Gastrocnemius medialis (tissue), 4 donors: ENCODE measurements at regions not wholly inside any gene's neighbourhood (a gene's known extent, or its start where the extent isn't known, plus 50 kb on each side); places are given as distances from the start of the nearest gene placed in this dataset.

Source experiments
- ATAC-seq, 2 donors: fragments of 150-250 bp; one replicate each; pipeline ENCODE4 v1.9.1; 2016
- DNase-seq, 2 donors: peaks; one replicate each; pipeline ENCODE4 v3.0.0-alpha.2; 2019
- H3K27ac ChIP-seq, 4 donors: fragments of 200-600 bp; sonication (generic); 1 replicate in 1 of 4; 2 replicates in 3 of 4; pipeline ENCODE4 v1.5.1; 2016 to 2018; ENCODE audit warnings: mild to moderate bottlenecking in 2 of 4, moderate library complexity in 1 of 4
- H3K27me3 ChIP-seq, 3 donors: fragments of 200-600 bp; sonication (generic) in 2 of 3; 1 replicate in 1 of 3; 2 replicates in 2 of 3; pipeline versions ENCODE4 v1.5.1 to v1.6.0; 2016 to 2019; ENCODE audit warnings: mild to moderate bottlenecking in 1 of 3, moderate library complexity in 1 of 3
- H3K36me3 ChIP-seq, 2 donors: fragments of 200-600 bp; sonication (generic) in 1 of 2; one replicate each; pipeline ENCODE4 v1.5.1; 2017 to 2018
- H3K4me1 ChIP-seq, 2 donors: fragments of 200-600 bp; sonication (generic) in 1 of 2; one replicate each; pipeline ENCODE4 v1.5.1; 2016 to 2017; ENCODE audit warnings: mild to moderate bottlenecking in 2 of 2
- H3K4me3 ChIP-seq, 4 donors: fragments of 200-600 bp; sonication (generic) in 3 of 4; 1 replicate in 1 of 4; 2 replicates in 3 of 4; pipeline ENCODE4 v1.5.1; 2016 to 2019; ENCODE audit warnings: mild to moderate bottlenecking in 2 of 4
- H3K9me3 ChIP-seq, 3 donors: fragments of 200-600 bp; sonication (generic) in 2 of 3; 1 replicate in 1 of 3; 2 replicates in 2 of 3; pipeline ENCODE4 v1.5.1; 2016 to 2019
- POLR2A ChIP-seq, 2 donors: fragments of 450-650 bp; IDR thresholded peaks; one replicate each; pipeline ENCODE4 v1.6.1; 2017; ENCODE audit warnings: antibody characterized with exemption in 2 of 2, mild to moderate bottlenecking in 2 of 2, moderate library complexity in 2 of 2
- in situ Hi-C, 4 donors: fragments of 200-750 bp; cut with MboI; loops; one replicate each; pipeline versions ENCODE4 v1.15.0 to v1.8.0; 2017; ENCODE audit warnings: low sequenced_read_pairs in 4 of 4
- intact Hi-C: fragments of 100-400 bp; cut with DNase I; formaldehyde crosslinking; loops from one replicate; pipeline ENCODE4 v1.15.1; 2023; ENCODE audit warnings: low total_unique reads
- TF ChIP-seq, protein P1 (sequence below), 5 experiments: fragments of 450-650 bp in 3 of 5; fragments of 200-600 bp in 2 of 5; sonication (generic) in 2 of 5; IDR thresholded peaks in 4 of 5; conservative IDR thresholded peaks in 1 of 5; 1 replicate in 4 of 5; 2 replicates in 1 of 5; pipeline ENCODE4 v1.5.1; 2016 to 2019; ENCODE audit warnings: antibody characterized with exemption in 5 of 5, mild to moderate bottlenecking in 3 of 5, moderate library complexity in 3 of 5

DNA sequence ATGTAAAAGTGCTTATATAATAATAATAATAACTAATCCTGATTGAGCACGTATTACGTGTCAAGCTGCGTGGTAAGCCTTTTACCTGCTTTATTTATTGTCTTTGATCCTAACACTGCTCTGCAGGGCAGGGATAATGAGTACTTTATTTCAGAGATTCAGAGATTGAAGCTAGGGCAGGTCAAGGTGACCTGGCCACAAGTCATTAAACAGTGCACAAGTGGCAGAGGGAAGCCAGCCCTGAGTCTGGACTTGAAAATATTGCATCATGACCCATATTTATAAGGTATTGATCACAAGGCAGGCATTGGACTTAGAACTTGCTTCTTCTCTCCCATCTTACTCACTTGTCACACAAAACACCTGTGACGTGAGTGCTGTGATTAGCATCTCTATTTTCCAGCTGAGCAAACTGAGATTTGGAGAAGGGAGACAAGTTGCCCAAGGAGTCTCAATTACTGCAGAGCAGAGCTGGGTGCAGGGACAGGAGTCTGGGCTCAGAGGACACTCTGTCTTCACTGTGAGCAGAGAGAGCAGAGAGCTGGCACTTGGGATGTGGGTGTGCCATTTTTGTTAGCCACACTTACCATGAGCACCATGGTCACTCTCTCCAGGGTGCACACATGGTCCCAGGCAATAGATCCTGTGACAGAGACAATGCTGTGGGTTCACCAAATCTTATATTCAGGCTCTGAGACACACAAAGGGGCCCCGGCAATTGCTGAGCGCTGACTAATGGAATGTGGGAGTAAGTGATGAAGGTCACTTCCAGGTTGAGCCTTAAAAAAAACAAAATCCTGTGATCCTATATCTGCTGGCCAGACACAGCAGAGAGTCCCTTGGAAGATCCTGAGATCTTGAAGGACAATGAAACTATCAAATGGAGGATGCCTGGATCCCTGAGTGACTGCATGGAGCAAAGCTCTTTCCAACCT, 113.2 kb upstream of the MED13L start:
- intact Hi-C loops (no loop called here), in situ Hi-C loops (no loop called here)
- TF ChIP-seq POLR2A (IDR thresholded peaks at IDR 0.05) = no peak
- TF ChIP-seq, protein P1, sequence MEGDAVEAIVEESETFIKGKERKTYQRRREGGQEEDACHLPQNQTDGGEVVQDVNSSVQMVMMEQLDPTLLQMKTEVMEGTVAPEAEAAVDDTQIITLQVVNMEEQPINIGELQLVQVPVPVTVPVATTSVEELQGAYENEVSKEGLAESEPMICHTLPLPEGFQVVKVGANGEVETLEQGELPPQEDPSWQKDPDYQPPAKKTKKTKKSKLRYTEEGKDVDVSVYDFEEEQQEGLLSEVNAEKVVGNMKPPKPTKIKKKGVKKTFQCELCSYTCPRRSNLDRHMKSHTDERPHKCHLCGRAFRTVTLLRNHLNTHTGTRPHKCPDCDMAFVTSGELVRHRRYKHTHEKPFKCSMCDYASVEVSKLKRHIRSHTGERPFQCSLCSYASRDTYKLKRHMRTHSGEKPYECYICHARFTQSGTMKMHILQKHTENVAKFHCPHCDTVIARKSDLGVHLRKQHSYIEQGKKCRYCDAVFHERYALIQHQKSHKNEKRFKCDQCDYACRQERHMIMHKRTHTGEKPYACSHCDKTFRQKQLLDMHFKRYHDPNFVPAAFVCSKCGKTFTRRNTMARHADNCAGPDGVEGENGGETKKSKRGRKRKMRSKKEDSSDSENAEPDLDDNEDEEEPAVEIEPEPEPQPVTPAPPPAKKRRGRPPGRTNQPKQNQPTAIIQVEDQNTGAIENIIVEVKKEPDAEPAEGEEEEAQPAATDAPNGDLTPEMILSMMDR (IDR thresholded peaks at IDR 0.05 in 4 of 5, conservative IDR thresholded peaks at IDR 0.05 in 1 of 5) = no peak
- ATAC-seq (no peak), DNase-seq (no peak)
- Histone ChIP-seq H3K27ac (no peak overlapping the region), H3K4me1 (no peaks in the 10 kb centered on the region), H3K36me3 (no peaks in the 10 kb centered on the region), H3K27me3 (no peaks in the 10 kb centered on the region), H3K9me3 (no peaks in the 10 kb centered on the region), H3K4me3 (no peak overlapping the region)

DNA sequence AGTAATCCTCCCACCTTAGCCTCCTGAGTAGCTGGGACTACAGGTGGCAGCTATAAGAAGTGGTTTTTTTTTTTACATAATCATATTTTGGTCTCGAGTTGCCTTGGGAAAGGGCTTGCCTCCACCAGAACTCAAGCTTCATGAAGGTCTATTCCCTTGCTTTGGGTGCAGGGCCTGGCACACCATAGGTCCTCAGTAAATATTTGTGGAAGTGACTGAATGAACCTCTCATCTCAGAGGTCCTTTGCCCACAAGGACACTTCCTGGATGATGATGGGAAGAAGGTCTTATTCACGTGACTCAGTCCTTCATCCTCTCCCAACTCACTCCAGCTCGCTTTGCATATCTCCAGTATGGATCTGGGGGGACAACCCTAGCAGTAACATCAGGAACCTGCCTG, 114.0 kb upstream of the MED13L start:
- intact Hi-C loops (no loop called here), in situ Hi-C loops (no loop called here)
- Histone ChIP-seq H3K4me1 (no peaks in the 10 kb centered on the region), H3K27ac (no peak overlapping the region), H3K36me3 (no peaks in the 10 kb centered on the region), H3K27me3 (no peaks in the 10 kb centered on the region), H3K4me3 (no peak overlapping the region), H3K9me3 (no peaks in the 10 kb centered on the region)
- TF ChIP-seq, protein P1 (IDR thresholded peaks at IDR 0.05 in 4 of 5, conservative IDR thresholded peaks at IDR 0.05 in 1 of 5) = no peak
- no peak for TF ChIP-seq POLR2A (IDR thresholded peaks at IDR 0.05)
- no peak for ATAC-seq
- DNase-seq = no peak

DNA sequence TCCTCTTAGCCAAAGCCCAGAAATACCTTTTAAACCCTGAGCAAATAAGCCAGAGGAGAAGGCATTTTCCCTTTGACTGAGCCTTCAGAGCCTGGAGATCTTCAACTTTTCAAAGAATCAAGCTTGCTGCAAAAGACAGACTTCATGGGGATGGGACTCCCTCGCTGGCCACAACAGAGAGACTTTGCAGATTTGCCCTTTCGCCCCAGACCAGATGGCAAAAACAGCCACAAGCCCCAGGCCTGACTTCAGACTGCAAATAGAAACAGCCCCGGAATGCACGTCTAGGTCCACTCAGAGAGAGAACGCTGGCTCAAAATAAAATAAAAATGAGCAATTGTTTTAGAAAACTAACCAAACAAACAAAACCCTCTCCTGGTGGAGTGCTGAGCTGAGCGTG, 114.6 kb upstream of the MED13L start:
- Histone ChIP-seq H3K4me3 (no peak overlapping the region), H3K36me3 (no peaks in the 10 kb centered on the region), H3K27me3 (no peaks in the 10 kb centered on the region), H3K9me3 (no peaks in the 10 kb centered on the region), H3K27ac (no peak overlapping the region), H3K4me1 (no peaks in the 10 kb centered on the region)
- intact Hi-C loops = no loop called here
- no peak for TF ChIP-seq POLR2A (IDR thresholded peaks at IDR 0.05)
- TF ChIP-seq, protein P1 (IDR thresholded peaks at IDR 0.05 in 4 of 5, conservative IDR thresholded peaks at IDR 0.05 in 1 of 5) = no peak
- ATAC-seq (no peak), DNase-seq (no peak)
- in situ Hi-C loops = no loop called here

DNA sequence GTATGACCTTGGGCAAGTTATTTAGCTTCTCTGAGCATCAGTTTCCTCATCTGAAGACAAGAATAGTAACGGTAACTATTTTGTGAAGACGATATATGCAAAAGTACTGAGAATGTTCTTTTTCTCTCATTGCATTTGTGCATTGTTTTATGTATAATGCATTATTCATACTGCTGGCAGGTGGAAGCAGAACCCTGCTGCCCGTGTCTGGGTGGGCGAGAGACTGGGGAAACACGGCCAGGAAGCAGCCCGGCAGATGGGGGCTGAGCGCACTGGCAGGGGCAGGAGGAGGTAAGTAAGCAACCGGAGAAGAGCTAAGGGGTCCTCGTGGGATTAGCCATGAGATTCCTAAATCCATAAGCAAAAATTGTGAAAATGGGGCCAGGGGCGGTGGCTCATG, 115.8 kb upstream of the MED13L start:
- TF ChIP-seq POLR2A (IDR thresholded peaks at IDR 0.05) = no peak
- TF ChIP-seq, protein P1 (IDR thresholded peaks at IDR 0.05 in 4 of 5, conservative IDR thresholded peaks at IDR 0.05 in 1 of 5) = no peak
- Histone ChIP-seq H3K36me3 (no peaks in the 10 kb centered on the region), H3K27me3 (no peaks in the 10 kb centered on the region), H3K4me3 (no peak overlapping the region), H3K9me3 (no peaks in the 10 kb centered on the region), H3K4me1 (no peaks in the 10 kb centered on the region), H3K27ac (no peak overlapping the region)
- ATAC-seq = no peak
- intact Hi-C loops = no loop called here
- in situ Hi-C loops = no loop called here
- no peak for DNase-seq
